ENCODE measurements at regions not wholly inside any gene's neighbourhood (a gene's known extent, or its start where the extent isn't known, plus 50 kb on each side); places are given as distances from the start of the nearest gene placed in this dataset.

GRCh38 chr22:22430111-22430820 lies 78.3 kb downstream of the ZNF280B start:
- TF ChIP-seq ZNF766 (CRISPR knock-in tag; conservative IDR thresholded peaks at IDR 0.05) (no peak), U2AF2 (optimal IDR thresholded peaks at IDR 0.05; ENCODE audit: low read depth, low read length) (no peak), KAT2B (IDR thresholded peaks at IDR 0.05; ENCODE audit: low read depth, low read length) (no peak), ZNF232 (CRISPR knock-in tag; IDR thresholded peaks at IDR 0.05) (no peak), ZSCAN32 (CRISPR knock-in tag; IDR thresholded peaks at IDR 0.05) (no peak), RNF2 (IDR thresholded peaks at IDR 0.05) (no peak), MCM3 (IDR thresholded peaks at IDR 0.05) (no peak), EP300 (IDR thresholded peaks at IDR 0.05; ENCODE audit: low read length) (no peak), POLR2AphosphoS2 (IDR thresholded peaks at IDR 0.05; ENCODE audit: low read length) (no peak), ZBTB7A (IDR thresholded peaks at IDR 0.05; ENCODE audit: borderline replicate concordance, control insufficient read depth, low read depth, low read length) (no peak), TCF7 (IDR thresholded peaks at IDR 0.05; ENCODE audit: borderline replicate concordance) (no peak), ZNF274 (IDR thresholded peaks at IDR 0.05; ENCODE audit: borderline replicate concordance, low read depth, low read length) (no peak)
- TF ChIP-seq, protein P1, sequence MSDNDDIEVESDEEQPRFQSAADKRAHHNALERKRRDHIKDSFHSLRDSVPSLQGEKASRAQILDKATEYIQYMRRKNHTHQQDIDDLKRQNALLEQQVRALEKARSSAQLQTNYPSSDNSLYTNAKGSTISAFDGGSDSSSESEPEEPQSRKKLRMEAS (CRISPR knock-in tag; IDR thresholded peaks at IDR 0.05) = no peak
